GM10266 (cell line): ENCODE measurements at regions not wholly inside any gene's neighbourhood (a gene's known extent, or its start where the extent isn't known, plus 50 kb on each side); places are given as distances from the start of the nearest gene placed in this dataset.

Experiments used
- DNase-seq: peaks from one replicate; pipeline ENCODE4 v3.0.0; 2012; ENCODE audit errors: extremely low spot score
- CTCF ChIP-seq: IDR thresholded peaks from 2 replicates; pipeline ENCODE4 v1.5.1; 2012; ENCODE audit warnings: mild to moderate bottlenecking, low read depth; ENCODE audit not compliant: control insufficient read depth, insufficient read depth; ENCODE audit errors: missing control alignments

GRCh38 chr2:8389431-8390108 is 292.3 kb upstream of the ID2 start:
- DNase-seq = no peak
- TF ChIP-seq CTCF = no peak

DNA sequence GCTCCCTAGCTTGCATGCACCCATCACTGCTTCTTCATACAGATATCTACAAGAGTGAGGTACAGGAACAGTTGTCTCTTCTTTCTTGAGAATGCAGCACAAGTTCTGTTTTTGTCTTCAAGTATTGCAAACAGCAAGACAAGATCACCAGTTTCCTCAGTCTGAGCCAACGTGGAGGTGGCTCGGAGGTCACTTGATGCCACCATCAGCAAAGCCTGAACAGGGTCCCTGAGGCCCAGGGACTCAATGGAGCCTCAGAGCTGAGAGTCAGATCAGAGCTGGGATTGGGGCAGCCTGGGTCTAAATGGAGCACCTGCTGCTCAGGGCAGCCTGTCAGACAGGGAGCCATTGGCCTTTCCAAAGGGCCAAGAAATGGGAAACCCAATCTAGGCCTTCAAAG is 290.7 kb upstream of the ID2 start:
- TF ChIP-seq CTCF = no peak
- DNase-seq = no peak

DNA sequence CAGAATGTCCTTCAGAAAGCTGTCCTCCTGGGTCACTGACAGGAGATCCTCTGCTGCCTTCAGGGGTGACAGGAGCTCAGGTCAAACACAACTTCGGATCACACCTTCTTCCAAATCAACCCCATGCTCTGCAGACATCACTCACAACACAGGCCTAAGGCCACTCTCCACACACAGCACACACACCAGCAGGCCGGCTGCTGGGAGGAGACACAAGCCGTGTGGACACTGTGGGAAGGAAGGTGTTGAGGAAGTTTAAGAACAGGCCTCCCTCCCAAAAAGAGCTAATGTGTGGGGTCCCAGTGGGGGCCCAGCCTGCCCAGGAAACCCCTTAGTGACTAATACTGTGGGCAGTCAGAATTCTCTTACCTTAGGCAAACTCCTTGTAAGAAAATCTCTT is 290.3 kb upstream of the ID2 start:
- TF ChIP-seq CTCF = no peak
- no peak for DNase-seq

- no peak for DNase-seq
- no peak for TF ChIP-seq CTCF
Measured at GRCh38 chr2:8392098-8392866, 289.6 kb upstream of the ID2 start.

DNA sequence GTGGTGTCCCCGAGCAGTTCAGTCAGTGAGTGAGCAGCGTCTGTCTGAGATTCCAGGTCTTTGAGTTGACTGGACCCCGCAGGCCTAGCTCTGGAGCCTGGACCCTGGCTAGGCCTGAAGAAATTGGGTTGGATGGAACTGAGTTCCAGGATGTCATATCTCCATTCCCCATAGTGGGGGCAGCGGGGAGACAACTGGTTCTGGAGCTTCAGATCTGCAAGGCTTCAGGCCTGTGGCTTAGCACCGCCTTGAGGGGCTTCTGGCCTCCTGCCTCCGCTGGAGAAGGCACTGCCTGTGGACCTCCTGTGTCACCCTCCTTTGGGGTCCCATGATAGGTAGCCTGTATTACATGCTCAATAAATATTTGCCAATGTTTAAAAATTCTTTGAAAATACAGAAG is 288.4 kb upstream of the ID2 start:
- no peak for TF ChIP-seq CTCF
- no peak for DNase-seq

- DNase-seq = no peak
- no peak for TF ChIP-seq CTCF
Measured at GRCh38 chr2:8394131-8394530, 287.7 kb upstream of the ID2 start.

DNA sequence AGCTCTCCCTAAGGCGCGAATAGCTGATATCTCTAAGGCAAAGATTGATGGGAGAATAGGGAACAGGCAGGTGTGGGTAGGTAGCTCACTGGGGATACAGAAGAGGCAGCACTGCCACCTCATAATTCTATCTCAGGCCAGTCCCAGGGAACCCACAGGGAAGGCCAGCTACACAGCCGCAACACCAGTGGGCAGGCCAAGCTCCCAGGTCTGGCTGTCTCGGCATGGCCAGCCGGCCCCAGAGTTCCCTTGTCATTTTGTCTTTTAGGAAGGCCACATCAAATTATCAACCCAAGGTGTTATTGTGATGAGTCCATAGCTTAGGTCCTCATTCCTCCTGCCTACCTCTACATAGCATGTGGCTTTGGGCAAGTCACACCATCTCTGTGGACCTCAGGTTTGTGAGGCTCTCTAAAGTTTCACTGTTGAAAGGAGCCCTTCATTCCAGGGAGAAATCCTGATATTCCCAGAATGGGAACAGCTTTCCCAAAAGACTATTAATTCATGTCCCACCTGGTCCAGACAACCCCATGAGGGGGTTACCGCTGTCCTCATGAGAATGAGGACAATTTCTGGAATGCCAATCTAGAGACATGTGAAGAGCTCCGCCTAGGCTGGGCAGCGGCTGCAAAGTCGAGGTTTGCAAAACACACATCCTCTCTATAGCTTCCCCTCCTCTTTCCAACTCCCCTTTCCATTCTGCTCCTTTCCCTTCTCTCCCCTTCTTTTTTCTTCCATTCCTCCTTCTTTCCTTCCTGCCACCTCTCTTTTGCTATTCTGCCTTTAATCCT is 287.1 kb upstream of the ID2 start:
- no peak for TF ChIP-seq CTCF
- DNase-seq = no peak
